ENCODE measurements at regions not wholly inside any gene's neighbourhood (a gene's known extent, or its start where the extent isn't known, plus 50 kb on each side); places are given as distances from the start of the nearest gene placed in this dataset.

- H3K27me3 Mint-ChIP-seq (ENCODE audit: insufficient read depth, low read depth), result no peaks in the 10 kb centered on the region
- H4K20me1 ChIP-seq (ENCODE audit: low read depth), result no peaks in the 10 kb centered on the region
- H3K36me3 Mint-ChIP-seq, result no peaks in the 10 kb centered on the region
- H3K4me1 Mint-ChIP-seq, result no peaks in the 10 kb centered on the region
- H3K4me2 ChIP-seq, result no peak overlapping the region
- H3K4me1 ChIP-seq, result no peaks in the 10 kb centered on the region
- no peak for DNase-seq (ENCODE audit: low spot score)
- TF ChIP-seq EZH2 (IDR thresholded peaks at IDR 0.05), result no peak
- TF ChIP-seq CTCF (IDR thresholded peaks at IDR 0.05), result no peak
- TF ChIP-seq EZH2phosphoT487 (IDR thresholded peaks at IDR 0.05), result no peak
- H3K79me2 ChIP-seq (ENCODE audit: low read depth), result no peaks in the 10 kb centered on the region
- H3K9me3 ChIP-seq (ENCODE audit: low read depth), result no peaks in the 10 kb centered on the region
- no peak overlapping the region for H3K27ac ChIP-seq
- H3K4me3 ChIP-seq, result no peak overlapping the region
- no peak overlapping the region for H3K9ac ChIP-seq
- H3F3A ChIP-seq (ENCODE audit: low read depth), result no peaks in the 10 kb centered on the region
- no peaks in the 10 kb centered on the region for H3K36me3 ChIP-seq
- no peak overlapping the region for H3K27ac Mint-ChIP-seq
- no peaks in the 10 kb centered on the region for H3K9me3 Mint-ChIP-seq
- H2AFZ ChIP-seq (replicated peaks), result no peak overlapping the region
- H3K27me3 ChIP-seq, result no peaks in the 10 kb centered on the region
- no peak overlapping the region for H3K4me3 Mint-ChIP-seq
Observed at GRCh38 chr3:21109056-21109455, 642.0 kb downstream of the ZNF385D start.

- no peaks in the 10 kb centered on the region for H3K27me3 Mint-ChIP-seq (ENCODE audit: insufficient read depth, low read depth)
- no peak overlapping the region for H3K9ac ChIP-seq
- no peaks in the 10 kb centered on the region for H3K4me1 Mint-ChIP-seq
- H2AFZ ChIP-seq (replicated peaks), result no peak overlapping the region
- no peak for DNase-seq (ENCODE audit: low spot score)
- H3K36me3 Mint-ChIP-seq, result no peaks in the 10 kb centered on the region
- no peaks in the 10 kb centered on the region for H4K20me1 ChIP-seq (ENCODE audit: low read depth)
- no peaks in the 10 kb centered on the region for H3K27me3 ChIP-seq
- H3F3A ChIP-seq (ENCODE audit: low read depth), result no peaks in the 10 kb centered on the region
- peaks cover 2% of the 10 kb centered on the region for H3K9me3 Mint-ChIP-seq
- H3K4me1 ChIP-seq, result no peaks in the 10 kb centered on the region
- H3K27ac ChIP-seq, result no peak overlapping the region
- no peaks in the 10 kb centered on the region for H3K9me3 ChIP-seq (ENCODE audit: low read depth)
- H3K36me3 ChIP-seq, result no peaks in the 10 kb centered on the region
- no peak overlapping the region for H3K4me2 ChIP-seq
- no peak overlapping the region for H3K4me3 ChIP-seq
- TF ChIP-seq CTCF (IDR thresholded peaks at IDR 0.05) (no peak), EZH2phosphoT487 (IDR thresholded peaks at IDR 0.05) (no peak), EZH2 (IDR thresholded peaks at IDR 0.05) (no peak)
- H3K4me3 Mint-ChIP-seq, result no peak overlapping the region
- H3K27ac Mint-ChIP-seq, result peak overlapping the region; percentile 67
- H3K79me2 ChIP-seq (ENCODE audit: low read depth), result no peaks in the 10 kb centered on the region
Observed at GRCh38 chr3:21105784-21106183, 645.2 kb downstream of the ZNF385D start.

GRCh38 chr3:21100656-21101359, 650.2 kb downstream of the ZNF385D start:
- no peaks in the 10 kb centered on the region for H3K79me2 ChIP-seq (ENCODE audit: low read depth)
- no peak for DNase-seq (ENCODE audit: low spot score)
- Mint-ChIP-seq H3K27me3 (ENCODE audit: insufficient read depth, low read depth) (no peaks in the 10 kb centered on the region), H3K27ac (no peak overlapping the region), H3K9me3 (peaks cover 2% of the 10 kb centered on the region), H3K4me1 (no peaks in the 10 kb centered on the region), H3K4me3 (no peak overlapping the region), H3K36me3 (no peaks in the 10 kb centered on the region)
- H3F3A ChIP-seq (ENCODE audit: low read depth), result no peaks in the 10 kb centered on the region
- H3K4me1 ChIP-seq, result no peaks in the 10 kb centered on the region
- no peak overlapping the region for H3K4me3 ChIP-seq
- TF ChIP-seq CTCF (IDR thresholded peaks at IDR 0.05) (no peak), EZH2 (IDR thresholded peaks at IDR 0.05) (no peak), EZH2phosphoT487 (IDR thresholded peaks at IDR 0.05) (no peak)
- no peaks in the 10 kb centered on the region for H3K9me3 ChIP-seq (ENCODE audit: low read depth)
- no peaks in the 10 kb centered on the region for H4K20me1 ChIP-seq (ENCODE audit: low read depth)
- H3K4me2 ChIP-seq, result no peak overlapping the region
- no peak overlapping the region for H3K9ac ChIP-seq
- no peak overlapping the region for H2AFZ ChIP-seq (replicated peaks)
- H3K36me3 ChIP-seq, result no peaks in the 10 kb centered on the region
- no peak overlapping the region for H3K27ac ChIP-seq
- H3K27me3 ChIP-seq, result no peaks in the 10 kb centered on the region
